K562 (cell line): ENCODE measurements at regions not wholly inside any gene's neighbourhood (a gene's known extent, or its start where the extent isn't known, plus 50 kb on each side); places are given as distances from the start of the nearest gene placed in this dataset.

ENCODE experiments used
- ATAC-seq: fragments of 200-7000 bp; cut with Tn5 transposase; 3 replicates; pipeline ENCODE4 v1.9.1; 2020; ENCODE audit warnings: moderate library complexity
- BruUV-seq: library from RNA; stranded (reverse); fragments of 400-500 nt; replicated peaks from 2 replicates; lab custom pipeline; 2021; lab: Mats Ljungman, UMichigan
- CTCF ChIA-PET: fragments of 300-600 bp; formaldehyde crosslinking; extraction: SDS; loops from one replicate; lab custom pipeline; 2021; ENCODE audit warnings: low intra/inter-chr PET ratio; lab: Yijun Ruan, JAX
- POLR2A ChIA-PET: fragments of 300-600, 350-650 bp; sonication (Branson Sonifier 250); formaldehyde crosslinking; extraction: SDS; loops from one replicate; lab custom pipeline; 2021; ENCODE audit warnings: antibody characterized with exemption, inconsistent platforms; lab: Yijun Ruan, JAX
- DNase-seq, 4 experiments: peaks; one replicate each; pipeline versions ENCODE4 v3.0.0 to v3.0.0-alpha.2; 2011 to 2018; ENCODE audit warnings: low spot score in 3 of 4, mixed read lengths in 3 of 4; ENCODE audit errors: extremely low read depth in 1 of 4
- FAIRE-seq: peaks from 2 replicates; lab custom pipeline; 2011; peaks lifted over from hg19 to GRCh38; lab: Jason Lieb, UNC
- H2AFZ ChIP-seq: 2 replicates; pipeline ENCODE4 v1.6.0; 2011; ENCODE audit warnings: low read depth, low read length, control low read depth, inconsistent platforms
- H3K27ac ChIP-seq: fragments of 200-600 bp; 3 replicates; pipeline ENCODE4 v1.8.0; 2011; ENCODE audit warnings: low read depth, mild to moderate bottlenecking, control low read depth, inconsistent platforms, low read length, moderate library complexity, mixed read lengths; ENCODE audit errors: extremely low read depth
- H3K27me3 ChIP-seq, 2 experiments: fragments of 300-600 bp in 1 of 2; 2 replicates in 1 of 2; 3 replicates in 1 of 2; pipeline versions ENCODE4 v1.6.0 to v1.8.0; 2011; ENCODE audit warnings: inconsistent platforms in 2 of 2, low read length in 2 of 2, mild to moderate bottlenecking in 1 of 2, mixed read lengths in 1 of 2, moderate library complexity in 1 of 2; ENCODE audit not compliant: control insufficient read depth in 2 of 2, insufficient read depth in 2 of 2
- H3K36me3 ChIP-seq: fragments of 300-600 bp; 3 replicates; pipeline ENCODE4 v1.8.0; 2011; ENCODE audit warnings: mild to moderate bottlenecking, low read length, inconsistent platforms; ENCODE audit not compliant: control insufficient read depth, insufficient read depth
- H3K4me1 ChIP-seq, 2 experiments: fragments of 200-600 bp in 1 of 2; replicated peaks in 1 of 2; 2 replicates in 1 of 2; 3 replicates in 1 of 2; pipeline versions ENCODE4 v1.5.1 to v1.8.0; 2011; ENCODE audit warnings: inconsistent platforms in 2 of 2, low read length in 2 of 2, mild to moderate bottlenecking in 1 of 2, mixed read lengths in 1 of 2, moderate library complexity in 1 of 2; ENCODE audit not compliant: control insufficient read depth in 2 of 2, insufficient read depth in 2 of 2
- H3K4me2 ChIP-seq: 2 replicates; pipeline ENCODE4 v1.6.1; 2011; ENCODE audit warnings: low read length, control low read depth, inconsistent platforms, mixed read lengths; ENCODE audit not compliant: insufficient read depth
- H3K4me3 ChIP-seq: fragments of 200-600 bp; sonication (generic), shearing (Covaris generic); 2 replicates; pipeline ENCODE4 v1.5.1; 2016; ENCODE audit warnings: control low read depth, inconsistent platforms
- H3K79me2 ChIP-seq: fragments of 200-600 bp; 3 replicates; pipeline ENCODE4 v1.8.0; 2011; ENCODE audit warnings: low read length, inconsistent platforms; ENCODE audit not compliant: control insufficient read depth, insufficient read depth
- H3K9ac ChIP-seq, 2 experiments: 2 replicates each; pipeline versions ENCODE4 v1.6.0 to v1.6.1; 2011; ENCODE audit warnings: low read depth in 2 of 2, low read length in 2 of 2, control low read depth in 1 of 2, inconsistent platforms in 1 of 2, mild to moderate bottlenecking in 1 of 2, mixed read lengths in 1 of 2; ENCODE audit not compliant: insufficient read depth in 1 of 2
- H3K9me1 ChIP-seq: one replicate; pipeline ENCODE4 v1.6.0; 2011; ENCODE audit warnings: inconsistent platforms, mild to moderate bottlenecking, low read length, moderate library complexity; ENCODE audit not compliant: control insufficient read depth, insufficient read depth
- H3K9me3 ChIP-seq: replicated peaks from 2 replicates; pipeline ENCODE4 v1.5.1; 2011; ENCODE audit warnings: low read depth, low read length, inconsistent platforms; ENCODE audit not compliant: control insufficient read depth, insufficient read depth
- H4K20me1 ChIP-seq: replicated peaks from 2 replicates; pipeline ENCODE4 v1.6.1; 2011; ENCODE audit warnings: low read length, inconsistent platforms, mixed read lengths; ENCODE audit not compliant: control insufficient read depth, insufficient read depth
- E2F8 ChIP-seq: fragments of 450-650 bp; IDR thresholded peaks from 2 replicates; pipeline ENCODE4 v1.7.1; 2018; ENCODE audit warnings: mild to moderate bottlenecking, low read depth; ENCODE audit not compliant: partially characterized antibody
- ETV1 ChIP-seq: fragments of 450-650 bp; conservative IDR thresholded peaks from 2 replicates; pipeline ENCODE4 v1.6.1; 2016; ENCODE audit warnings: missing genetic modification characterization, control low read depth, low read depth, missing compliant biosample characterization
- FOXK1 ChIP-seq: sonication (generic); formaldehyde crosslinking; IDR thresholded peaks from 2 replicates; pipeline ENCODE4 v1.8.0; 2022; ENCODE audit warnings: missing genetic modification reagents, mild to moderate bottlenecking, borderline replicate concordance
- FOXP1 ChIP-seq: sonication (generic); formaldehyde crosslinking; IDR thresholded peaks from 2 replicates; pipeline ENCODE4 v1.8.0; 2022; ENCODE audit warnings: mild to moderate bottlenecking, missing genetic modification reagents
- ILK ChIP-seq: fragments of 450-650 bp; IDR thresholded peaks from 2 replicates; pipeline ENCODE4 v1.6.1; 2016; ENCODE audit warnings: missing genetic modification characterization, low read depth, mild to moderate bottlenecking, missing compliant biosample characterization, moderate library complexity, borderline replicate concordance
- NCOA2 ChIP-seq, 2 experiments: fragments of 450-650 bp; IDR thresholded peaks; 2 replicates each; pipeline ENCODE4 v1.6.1; 2018; ENCODE audit warnings: mild to moderate bottlenecking in 2 of 2, moderate library complexity in 1 of 2; ENCODE audit not compliant: partially characterized antibody in 2 of 2
- NR2C2 ChIP-seq, 2 experiments: fragments of 200-800 bp in 1 of 2; sonication (Bioruptor generic) in 1 of 2; sonication (generic) in 1 of 2; formaldehyde crosslinking in 1 of 2; IDR thresholded peaks; 2 replicates each; pipeline versions ENCODE4 v1.6.1 to v1.8.0; 2016 to 2022; ENCODE audit warnings: mild to moderate bottlenecking in 1 of 2, missing compliant biosample characterization in 1 of 2, missing genetic modification characterization in 1 of 2, missing genetic modification reagents in 1 of 2
- PHB ChIP-seq: fragments of 250-450 bp; sonication (Bioruptor Pico); IDR thresholded peaks from 2 replicates; pipeline ENCODE4 v1.5.0; 2021
- SNRNP70 ChIP-seq: fragments of 200-400 bp; formaldehyde crosslinking; optimal IDR thresholded peaks from 2 replicates; pipeline ENCODE3; 2017; ENCODE audit warnings: low read depth, low read length
- STAT5A ChIP-seq: IDR thresholded peaks from 2 replicates; pipeline ENCODE4 v1.6.1; 2012; ENCODE audit warnings: low read length, inconsistent platforms, borderline replicate concordance
- TCF7L2 ChIP-seq: fragments of 150-350 bp; IDR thresholded peaks from 2 replicates; pipeline ENCODE4 v1.6.1; 2016; ENCODE audit warnings: low read depth, mild to moderate bottlenecking, low read length, moderate library complexity
- THAP12 ChIP-seq: fragments of 250-450 bp; sonication (Bioruptor Pico); IDR thresholded peaks from 2 replicates; pipeline ENCODE4 v1.9.0; 2021; ENCODE audit warnings: mild to moderate bottlenecking, inconsistent platforms
- ZMIZ1 ChIP-seq, 2 experiments: fragments of 150-350 bp in 1 of 2; IDR thresholded peaks; 2 replicates each; pipeline ENCODE4 v1.6.1; 2012 to 2016; ENCODE audit warnings: low read depth in 2 of 2, low read length in 2 of 2, mild to moderate bottlenecking in 1 of 2, moderate library complexity in 1 of 2
- WGBS: fragments of 100-300 bp; shearing (Covaris generic); methylation state at CpG from one replicate; pipeline ENCODE4 v1.1.6; 2016; ENCODE audit warnings: low coverage, mixed read lengths; ENCODE audit not compliant: insufficient coverage; ENCODE audit errors: missing lambda C conversion rate; 5-methylcytosine and 5-hydroxymethylcytosine counted together
- in situ Hi-C: fragments of 300-500 bp; cut with MboI; formaldehyde crosslinking; loops from 4 replicates; pipeline ENCODE4 v1.15.0; 2018; ENCODE audit warnings: inconsistent platforms, mixed read lengths
- intact Hi-C: fragments of 100-400 bp; cut with micrococcal nuclease; formaldehyde crosslinking; loops from 2 replicates; pipeline ENCODE4 v1.14.2; 2022

- CTCF ChIA-PET, result no interaction called here
- intact Hi-C loops, result no loop called here
- FAIRE-seq, result no peak
- TF ChIP-seq E2F8 (no peak), PHB (CRISPR knock-in tag) (no peak), NCOA2 (IDR thresholded peaks at IDR 0.05; ENCODE audit: partially characterized antibody in 2 of 2) (no peak), FOXK1 (CRISPR knock-in tag) (no peak), TCF7L2 (no peak), ILK (tag) (no peak), STAT5A (no peak), ETV1 (tag) (no peak), SNRNP70 (no peak), FOXP1 (CRISPR knock-in tag) (no peak), ZMIZ1 (IDR thresholded peaks at IDR 0.05; ENCODE audit: low read depth in 2 of 2, low read length in 2 of 2) (no peak), NR2C2 (CRISPR knock-in tag; IDR thresholded peaks at IDR 0.05) (no peak), NR2C2 (tag; IDR thresholded peaks at IDR 0.05) (no peak), THAP12 (CRISPR knock-in tag) (no peak)
Observed at GRCh38 chr20:11436113-11436905, 481.4 kb upstream of the BTBD3 start.

More at GRCh38 chr20:11436113-11436905, 481.4 kb upstream of the BTBD3 start:
- no peaks in the 10 kb centered on the region for H3K9me3 ChIP-seq
- H3K4me1 ChIP-seq, result no peaks in the 10 kb centered on the region
- H3K27ac ChIP-seq, result no peak overlapping the region
- WGBS, result 0% methylated on average over 3 of the region's 4 CpGs
- H4K20me1 ChIP-seq, result no peaks in the 10 kb centered on the region
- H3K36me3 ChIP-seq, result no peaks in the 10 kb centered on the region
- H3K27me3 ChIP-seq, result no peaks in the 10 kb centered on the region
- ATAC-seq (no peak), DNase-seq (no peak)
- no peaks in the 10 kb centered on the region for H3K9me1 ChIP-seq
- POLR2A ChIA-PET, result no interaction called here
- no peak overlapping the region for H3K4me3 ChIP-seq
- no peak overlapping the region for H2AFZ ChIP-seq
- BruUV-seq, result no TSS peak
- no peak overlapping the region for H3K4me2 ChIP-seq
- H3K9ac ChIP-seq, result no peak overlapping the region
- H3K79me2 ChIP-seq, result no peaks in the 10 kb centered on the region
- in situ Hi-C loops, result no loop called here
